Fibroblast of mammary gland (primary cell): ENCODE measurements at regions not wholly inside any gene's neighbourhood (a gene's known extent, or its start where the extent isn't known, plus 50 kb on each side); places are given as distances from the start of the nearest gene placed in this dataset.

Source experiments
- DNase-seq: peaks from one replicate; pipeline ENCODE4 v3.0.0-alpha.2; 2010; ENCODE audit warnings: low read depth
- H3K4me3 ChIP-seq: 2 replicates; pipeline ENCODE4 v1.5.1; 2011; ENCODE audit warnings: low read depth, mild to moderate bottlenecking, low read length, moderate library complexity; ENCODE audit not compliant: control insufficient read depth
- TF ChIP-seq, protein P1 (sequence below): conservative IDR thresholded peaks from 2 replicates; pipeline ENCODE4 v1.5.1; 2011; ENCODE audit warnings: low read depth, low read length, inconsistent platforms; ENCODE audit not compliant: control insufficient read depth, insufficient read depth

DNA sequence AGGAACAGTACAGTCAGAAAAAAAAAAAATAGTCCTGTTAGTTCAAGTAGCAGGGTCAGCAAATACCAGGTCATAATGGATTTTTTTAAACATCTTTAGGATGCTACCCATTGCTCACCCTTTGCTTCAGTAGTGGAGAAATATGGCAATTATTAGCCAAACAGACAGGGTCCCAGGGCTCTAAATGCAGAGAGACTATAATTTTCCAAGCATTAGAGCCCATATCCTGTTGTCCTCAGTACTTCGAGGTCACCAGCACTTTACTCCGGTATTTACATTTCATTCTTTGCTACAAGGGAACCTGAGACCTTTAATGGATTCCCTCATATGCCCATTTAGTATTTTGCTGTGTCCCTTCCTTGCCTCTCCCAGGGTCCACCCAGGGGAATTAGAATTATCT lies 1562.9 kb upstream of the TENM3 start:
- no peak overlapping the region for H3K4me3 ChIP-seq

DNA sequence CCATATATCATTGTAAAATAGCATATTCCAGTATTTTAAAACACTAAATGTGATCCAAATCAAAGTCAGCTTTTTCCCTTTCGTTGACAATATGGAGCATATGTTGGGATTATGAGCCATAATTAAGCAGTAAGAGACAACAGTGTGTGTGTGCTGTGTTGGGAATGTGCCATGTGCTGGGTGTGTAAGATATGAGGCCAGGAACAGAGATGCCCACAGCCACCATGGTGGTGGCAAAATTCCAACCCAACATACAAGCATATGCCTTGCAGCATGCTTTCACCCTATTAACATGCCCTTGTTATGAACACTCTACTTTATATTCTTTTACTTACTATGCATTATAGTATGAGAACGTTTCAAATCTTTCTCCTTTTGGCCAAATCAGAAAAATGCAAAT lies 1560.4 kb upstream of the TENM3 start:
- no peak for DNase-seq
- TF ChIP-seq, protein P1, sequence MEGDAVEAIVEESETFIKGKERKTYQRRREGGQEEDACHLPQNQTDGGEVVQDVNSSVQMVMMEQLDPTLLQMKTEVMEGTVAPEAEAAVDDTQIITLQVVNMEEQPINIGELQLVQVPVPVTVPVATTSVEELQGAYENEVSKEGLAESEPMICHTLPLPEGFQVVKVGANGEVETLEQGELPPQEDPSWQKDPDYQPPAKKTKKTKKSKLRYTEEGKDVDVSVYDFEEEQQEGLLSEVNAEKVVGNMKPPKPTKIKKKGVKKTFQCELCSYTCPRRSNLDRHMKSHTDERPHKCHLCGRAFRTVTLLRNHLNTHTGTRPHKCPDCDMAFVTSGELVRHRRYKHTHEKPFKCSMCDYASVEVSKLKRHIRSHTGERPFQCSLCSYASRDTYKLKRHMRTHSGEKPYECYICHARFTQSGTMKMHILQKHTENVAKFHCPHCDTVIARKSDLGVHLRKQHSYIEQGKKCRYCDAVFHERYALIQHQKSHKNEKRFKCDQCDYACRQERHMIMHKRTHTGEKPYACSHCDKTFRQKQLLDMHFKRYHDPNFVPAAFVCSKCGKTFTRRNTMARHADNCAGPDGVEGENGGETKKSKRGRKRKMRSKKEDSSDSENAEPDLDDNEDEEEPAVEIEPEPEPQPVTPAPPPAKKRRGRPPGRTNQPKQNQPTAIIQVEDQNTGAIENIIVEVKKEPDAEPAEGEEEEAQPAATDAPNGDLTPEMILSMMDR, result no peak
- H3K4me3 ChIP-seq, result no peak overlapping the region

More for the DNA sequence above, 1562.9 kb upstream of the TENM3 start:
- TF ChIP-seq, protein P1, result no peak
- DNase-seq, result no peak

DNA sequence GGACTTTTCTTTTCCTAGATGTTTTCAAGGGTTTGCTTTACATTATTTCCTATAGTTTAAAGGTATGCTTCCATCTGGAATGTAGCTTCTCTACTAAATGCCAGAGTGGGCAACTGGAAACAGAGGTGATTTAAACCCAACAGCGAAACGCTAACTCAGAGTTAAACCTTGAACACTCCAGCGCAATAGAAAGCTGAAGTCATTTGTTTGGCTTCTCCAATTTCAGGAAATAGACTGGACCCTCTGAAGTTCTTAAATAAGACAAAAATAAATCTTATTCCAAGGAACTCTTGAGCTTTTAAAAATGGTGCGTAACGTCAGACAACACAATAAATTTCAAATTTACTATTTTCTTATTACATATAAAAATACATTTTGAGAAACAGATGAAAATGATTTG lies 1560.0 kb upstream of the TENM3 start:
- DNase-seq, result no peak
- TF ChIP-seq, protein P1, result no peak
- H3K4me3 ChIP-seq, result no peak overlapping the region

DNA sequence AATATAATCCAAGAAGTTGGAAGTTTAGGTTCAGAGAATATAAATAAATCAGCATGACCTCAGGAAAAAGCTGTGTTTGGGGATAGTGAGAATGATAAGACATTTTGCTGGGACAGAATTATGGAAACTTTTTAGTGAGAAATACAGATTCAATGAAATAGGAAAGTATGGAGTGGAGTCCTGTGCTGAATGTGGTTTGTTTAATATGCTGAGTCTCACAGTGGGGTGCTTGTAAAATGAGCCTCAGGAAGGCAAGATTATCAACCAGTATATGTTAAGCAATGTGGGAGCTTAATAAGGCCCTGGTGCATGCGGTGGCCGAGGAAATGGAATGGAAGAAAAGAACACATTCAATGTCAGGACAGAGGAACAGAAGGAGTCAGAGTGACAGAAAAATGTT lies 1554.7 kb upstream of the TENM3 start:
- TF ChIP-seq, protein P1, result no peak
- no peak overlapping the region for H3K4me3 ChIP-seq
- DNase-seq, result no peak

DNA sequence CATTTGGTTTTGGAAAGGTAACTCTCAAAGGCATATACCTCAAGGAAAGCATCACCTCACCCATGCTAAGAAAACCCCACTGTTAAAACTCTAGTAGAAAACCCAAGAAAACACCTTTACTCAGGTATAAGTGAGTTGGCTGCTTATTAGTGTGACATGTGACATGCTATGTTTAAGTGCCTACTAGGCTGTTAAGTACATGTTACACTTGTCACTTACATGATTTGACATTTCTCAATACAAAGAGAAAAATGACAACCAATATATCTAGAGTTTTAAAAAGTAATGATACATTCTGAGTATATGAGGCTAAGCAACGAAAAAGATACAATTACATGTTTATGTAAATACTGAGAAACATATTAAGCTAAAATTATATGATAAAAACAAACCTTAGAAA lies 1548.3 kb upstream of the TENM3 start:
- TF ChIP-seq, protein P1, result no peak

DNA sequence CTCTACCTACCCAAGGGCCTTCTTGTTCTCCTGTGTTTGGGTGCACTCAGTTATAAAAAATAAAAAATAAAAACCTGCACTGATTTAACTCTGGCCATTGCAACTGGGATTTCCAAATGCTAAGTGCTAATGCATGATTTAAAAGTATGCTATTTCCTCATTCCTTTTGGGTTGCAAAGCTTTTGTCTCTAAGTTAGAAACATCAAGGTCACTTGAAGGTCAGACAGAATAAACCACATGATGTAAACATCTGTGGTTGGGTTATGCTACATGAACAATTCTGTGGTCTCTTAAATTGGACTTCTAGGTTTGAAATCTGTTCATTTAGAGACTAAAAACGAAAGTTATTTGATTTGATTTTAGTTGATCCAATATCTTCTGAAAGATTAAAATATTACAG lies 1547.4 kb upstream of the TENM3 start:
- TF ChIP-seq, protein P1, result no peak
- DNase-seq, result peak; percentile 33
- no peak overlapping the region for H3K4me3 ChIP-seq

More for the DNA sequence above, 1548.3 kb upstream of the TENM3 start:
- no peak for DNase-seq
- no peak overlapping the region for H3K4me3 ChIP-seq

DNA sequence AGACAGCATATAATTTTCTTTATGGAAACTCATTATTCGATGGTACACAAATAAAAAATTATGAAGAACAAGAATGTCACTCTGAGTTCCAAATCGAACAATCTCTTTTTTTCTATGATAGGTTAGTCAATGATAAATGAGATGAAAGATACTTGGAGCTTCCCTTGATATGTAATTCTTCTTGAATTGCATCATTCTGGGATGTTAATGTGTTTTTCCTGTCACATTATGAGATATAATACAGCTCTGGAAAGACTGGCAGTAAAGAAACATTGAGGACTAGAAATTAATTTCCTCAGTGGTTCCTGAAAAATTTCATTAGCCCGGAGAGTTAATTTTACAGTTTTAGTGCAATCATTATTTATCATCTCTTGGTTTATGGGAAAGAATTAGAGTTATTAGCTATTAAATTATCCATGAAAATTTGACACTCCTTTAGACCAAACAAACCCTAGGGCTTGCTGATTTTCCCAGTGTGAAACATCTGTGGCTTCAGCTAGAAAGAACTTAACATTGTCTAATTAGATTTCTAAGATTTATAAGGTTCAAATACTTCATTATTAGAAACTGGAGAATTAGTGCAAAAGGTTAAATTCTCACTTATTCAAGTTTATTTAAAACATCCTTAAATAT lies 1546.6 kb upstream of the TENM3 start:
- TF ChIP-seq, protein P1, result no peak
- no peak overlapping the region for H3K4me3 ChIP-seq

More for the DNA sequence above, 1546.6 kb upstream of the TENM3 start:
- no peak for DNase-seq
